Thyroid gland (tissue), 4 donors: ENCODE measurements at regions not wholly inside any gene's neighbourhood (a gene's known extent, or its start where the extent isn't known, plus 50 kb on each side); places are given as distances from the start of the nearest gene placed in this dataset.

Source experiments
- CTCF ChIP-seq, 6 experiments: fragments of 200-600 bp in 3 of 6; fragments of 450-650 bp in 3 of 6; sonication (generic) in 3 of 6; IDR thresholded peaks; one replicate each; pipeline ENCODE4 v1.5.1; 2016 to 2019; ENCODE audit warnings: antibody characterized with exemption in 6 of 6, mild to moderate bottlenecking in 2 of 6, inconsistent platforms in 1 of 6, moderate library complexity in 1 of 6
- POLR2A ChIP-seq, 2 donors: fragments of 450-650 bp; IDR thresholded peaks; one replicate each; pipeline ENCODE4 v1.6.1; 2017; ENCODE audit warnings: antibody characterized with exemption in 2 of 2, mild to moderate bottlenecking in 2 of 2, moderate library complexity in 1 of 2

- TF ChIP-seq CTCF (IDR thresholded peaks at IDR 0.05) (no peak), POLR2A (IDR thresholded peaks at IDR 0.05) (no peak)
Observed at GRCh38 chr12:18837505-18837904, 99.6 kb downstream of the CAPZA3 start.
